GM23338 (cell line): ENCODE measurements at regions not wholly inside any gene's neighbourhood (a gene's known extent, or its start where the extent isn't known, plus 50 kb on each side); places are given as distances from the start of the nearest gene placed in this dataset.

Experiments used
- ATAC-seq: fragments of 200-7000 bp; cut with Tn5 transposase; 3 replicates; pipeline ENCODE4 v1.9.1; 2020
- DNase-seq: peaks from one replicate; pipeline ENCODE4 v3.0.0-alpha.2; 2015; ENCODE audit warnings: low spot score
- H2AFZ ChIP-seq: fragments of 200-600 bp; sonication (generic); 2 replicates; pipeline ENCODE4 v1.8.0; 2016; ENCODE audit warnings: antibody characterized with exemption, mild to moderate bottlenecking, moderate library complexity
- H3F3A ChIP-seq: fragments of 200-600 bp; sonication (generic); replicated peaks from 2 replicates; pipeline ENCODE4 v1.8.0; 2017; ENCODE audit warnings: antibody characterized with exemption, mixed run types, low read depth
- H3K27ac ChIP-seq: fragments of 200-600 bp; sonication (generic); 2 replicates; pipeline ENCODE4 v1.6.1; 2016; ENCODE audit warnings: low read depth
- H3K27me3 ChIP-seq: fragments of 200-600 bp; sonication (generic); 2 replicates; pipeline ENCODE4 v1.8.0; 2016; ENCODE audit warnings: mild to moderate bottlenecking, mixed run types, moderate library complexity; ENCODE audit not compliant: insufficient read depth
- H3K36me3 ChIP-seq: fragments of 200-600 bp; sonication (generic); 2 replicates; pipeline ENCODE4 v1.8.0; 2016; ENCODE audit warnings: mild to moderate bottlenecking; ENCODE audit not compliant: insufficient read depth
- H3K4me1 ChIP-seq: fragments of 200-600 bp; sonication (generic); 2 replicates; pipeline ENCODE4 v1.8.0; 2016; ENCODE audit warnings: mild to moderate bottlenecking, moderate library complexity; ENCODE audit not compliant: insufficient read depth
- H3K4me2 ChIP-seq: fragments of 200-600 bp; sonication (generic); 2 replicates; pipeline ENCODE4 v1.7.1; 2017; ENCODE audit warnings: mixed run types
- H3K4me3 ChIP-seq: fragments of 200-600 bp; sonication (generic); 2 replicates; pipeline ENCODE4 v1.6.1; 2016; ENCODE audit warnings: mixed run types
- H3K79me2 ChIP-seq: fragments of 200-600 bp; sonication (generic); replicated peaks from 2 replicates; pipeline ENCODE4 v1.8.0; 2017; ENCODE audit warnings: mild to moderate bottlenecking; ENCODE audit not compliant: insufficient read depth
- H3K9me2 ChIP-seq: fragments of 200-600 bp; sonication (generic); 2 replicates; pipeline ENCODE4 v1.8.0; 2017; ENCODE audit not compliant: insufficient read depth
- H4K20me1 ChIP-seq: fragments of 200-600 bp; sonication (generic); replicated peaks from 2 replicates; pipeline ENCODE4 v1.8.0; 2017; ENCODE audit warnings: mild to moderate bottlenecking; ENCODE audit not compliant: insufficient read depth
- H3K27ac Mint-ChIP-seq: 2 replicates; pipeline ENCODE4 v1.8.0; 2020; ENCODE audit warnings: inconsistent platforms, mild to moderate bottlenecking, moderate library complexity, mixed read lengths
- H3K27me3 Mint-ChIP-seq: 3 replicates; pipeline ENCODE4 v1.8.0; 2022; ENCODE audit warnings: low read depth, mild to moderate bottlenecking, moderate library complexity, mixed read lengths, inconsistent platforms; ENCODE audit not compliant: insufficient read depth, poor library complexity
- H3K36me3 Mint-ChIP-seq: 3 replicates; pipeline ENCODE4 v1.8.0; 2021; ENCODE audit warnings: low read depth, mild to moderate bottlenecking, inconsistent platforms, moderate library complexity, mixed read lengths
- H3K4me1 Mint-ChIP-seq: 3 replicates; pipeline ENCODE4 v1.8.0; 2020; ENCODE audit warnings: mild to moderate bottlenecking, inconsistent platforms, mixed read lengths
- H3K4me3 Mint-ChIP-seq: 3 replicates; pipeline ENCODE4 v1.8.0; 2021; ENCODE audit warnings: moderate library complexity, mild to moderate bottlenecking, inconsistent platforms, mixed read lengths
- H3K9me3 Mint-ChIP-seq: 3 replicates; pipeline ENCODE4 v1.8.0; 2020; ENCODE audit warnings: moderate library complexity, mild to moderate bottlenecking, inconsistent platforms, mixed read lengths
- CTCF ChIP-seq, 2 experiments: fragments of 200-600 bp in 1 of 2; sonication (generic) in 1 of 2; conservative IDR thresholded peaks; 2 replicates each; pipeline versions ENCODE4 v1.5.1 to v1.6.1; 2016 to 2017; ENCODE audit warnings: antibody characterized with exemption in 2 of 2, low read depth in 2 of 2, mild to moderate bottlenecking in 2 of 2, moderate library complexity in 1 of 2
- ETS1 ChIP-seq: IDR thresholded peaks from 2 replicates; pipeline ENCODE4 v1.6.1; 2016; ENCODE audit warnings: antibody characterized with exemption
- EZH2 ChIP-seq: fragments of 200-600 bp; sonication (generic); IDR thresholded peaks from one replicate; pipeline ENCODE4 v1.8.0; 2017; ENCODE audit warnings: antibody characterized with exemption, mild to moderate bottlenecking, low read depth; ENCODE audit not compliant: unreplicated experiment
- EZH2phosphoT487 ChIP-seq: fragments of 200-600 bp; sonication (generic); IDR thresholded peaks from one replicate; pipeline ENCODE4 v1.8.1; 2018; ENCODE audit warnings: antibody characterized with exemption; ENCODE audit not compliant: unreplicated experiment
- JUNB ChIP-seq: IDR thresholded peaks from one replicate; pipeline ENCODE4 v1.6.1; 2016; ENCODE audit warnings: antibody characterized with exemption; ENCODE audit not compliant: unreplicated experiment
- STAT1 ChIP-seq: IDR thresholded peaks from one replicate; pipeline ENCODE4 v1.6.1; 2016; ENCODE audit warnings: antibody characterized with exemption; ENCODE audit not compliant: unreplicated experiment
- ZNF331 ChIP-seq: fragments of 250-450 bp; sonication (Bioruptor Pico); IDR thresholded peaks from 2 replicates; pipeline ENCODE4 v1.5.0; 2020; ENCODE audit warnings: low read depth, mild to moderate bottlenecking, moderate library complexity
- ZNF462 ChIP-seq: fragments of 250-450 bp; sonication (Bioruptor Pico); IDR thresholded peaks from 2 replicates; pipeline ENCODE4 v1.5.0; 2020; ENCODE audit warnings: mild to moderate bottlenecking, moderate library complexity

- TF ChIP-seq ZNF462 (CRISPR knock-in tag), result no peak
- no peak for TF ChIP-seq EZH2phosphoT487
- no peak for TF ChIP-seq CTCF (conservative IDR thresholded peaks at IDR 0.05; ENCODE audit: low read depth in 2 of 2)
- no peak for TF ChIP-seq JUNB
Measured at GRCh38 chr10:89916468-89917215, 215.3 kb downstream of the KIF20B start (continued).

- Histone ChIP-seq H3K4me2 (no peak overlapping the region), H2AFZ (no peak overlapping the region), H3F3A (no peaks in the 10 kb centered on the region), H4K20me1 (no peaks in the 10 kb centered on the region), H3K9me2 (no peaks in the 10 kb centered on the region), H3K27ac (no peak overlapping the region), H3K27me3 (no peaks in the 10 kb centered on the region), H3K79me2 (no peaks in the 10 kb centered on the region), H3K36me3 (no peaks in the 10 kb centered on the region), H3K4me1 (no peaks in the 10 kb centered on the region), H3K4me3 (no peak overlapping the region)
- no peak for ATAC-seq
- no peak overlapping the region for H3K27ac Mint-ChIP-seq
- DNase-seq, result no peak
- no peak overlapping the region for H3K4me3 Mint-ChIP-seq
- H3K27me3 Mint-ChIP-seq, result no peaks in the 10 kb centered on the region
- H3K4me1 Mint-ChIP-seq, result no peaks in the 10 kb centered on the region
- no peaks in the 10 kb centered on the region; the same call in 2 of the 3 replicates for H3K9me3 Mint-ChIP-seq
- no peaks in the 10 kb centered on the region for H3K36me3 Mint-ChIP-seq
- TF ChIP-seq STAT1 (no peak), ZNF331 (CRISPR knock-in tag) (no peak), EZH2 (no peak), EZH2phosphoT487 (no peak), ETS1 (no peak)
Measured at GRCh38 chr10:89921403-89921802, 220.0 kb downstream of the KIF20B start.
